T-helper 1 cell treated with Interleukin-12 subunit alpha and Interleukin-12 subunit beta and Interleukin-4 antibody, amounts not matched to agents 30 μg/mL and 1 μg/mL, for 36 hours (primary cell): ENCODE measurements at regions not wholly inside any gene's neighbourhood (a gene's known extent, or its start where the extent isn't known, plus 50 kb on each side); places are given as distances from the start of the nearest gene placed in this dataset.
"Not testable (repeated sequence)": the region's sequence is repeated elsewhere in the genome, so short reads cannot be mapped to it uniquely, and the experiment has no call there.

Experiments
- H3K27ac Mint-ChIP-seq: one replicate; pipeline ENCODE4 v1.8.0; 2021; ENCODE audit warnings: mild to moderate bottlenecking, mixed read lengths
- H3K27me3 Mint-ChIP-seq: one replicate; pipeline ENCODE4 v1.8.0; 2021; ENCODE audit warnings: low read depth, mixed read lengths
- H3K36me3 Mint-ChIP-seq: one replicate; pipeline ENCODE4 v1.8.0; 2021; ENCODE audit warnings: low read depth, mixed read lengths
- H3K4me1 Mint-ChIP-seq: one replicate; pipeline ENCODE4 v1.8.0; 2021; ENCODE audit warnings: low read depth, mixed read lengths
- H3K4me3 Mint-ChIP-seq: one replicate; pipeline ENCODE4 v1.8.0; 2021; ENCODE audit warnings: mild to moderate bottlenecking, moderate library complexity, mixed read lengths
- H3K9me3 Mint-ChIP-seq: one replicate; pipeline ENCODE4 v1.8.0; 2021; ENCODE audit warnings: mixed read lengths

DNA sequence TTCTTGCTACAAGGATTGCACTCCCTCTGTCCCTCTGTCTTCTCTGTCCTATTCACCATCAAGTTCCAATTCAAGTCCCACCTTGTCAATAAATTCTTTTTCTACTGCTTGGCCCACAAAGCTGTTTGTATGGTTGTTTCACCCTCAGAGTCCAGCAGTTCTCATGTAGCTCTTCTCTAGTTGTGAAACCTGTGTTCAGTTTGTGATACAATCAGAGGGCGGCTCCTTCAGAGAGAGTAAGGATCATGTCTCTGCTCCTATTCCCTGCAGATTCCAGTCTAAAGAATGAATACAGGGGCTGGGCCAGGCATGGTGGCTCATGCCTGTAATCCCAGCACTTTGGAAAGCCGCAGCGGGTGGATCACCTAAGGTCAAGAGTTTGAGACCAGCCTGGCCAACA lies 126.6 kb upstream of the BET1 start:
- H3K4me1 Mint-ChIP-seq, result no peaks in the 10 kb centered on the region
- no peak overlapping the region for H3K4me3 Mint-ChIP-seq
- H3K36me3 Mint-ChIP-seq, result no peaks in the 10 kb centered on the region
- no peaks in the 10 kb centered on the region for H3K9me3 Mint-ChIP-seq
- peaks cover 3% of the 10 kb centered on the region for H3K27me3 Mint-ChIP-seq
- no peak overlapping the region for H3K27ac Mint-ChIP-seq

DNA sequence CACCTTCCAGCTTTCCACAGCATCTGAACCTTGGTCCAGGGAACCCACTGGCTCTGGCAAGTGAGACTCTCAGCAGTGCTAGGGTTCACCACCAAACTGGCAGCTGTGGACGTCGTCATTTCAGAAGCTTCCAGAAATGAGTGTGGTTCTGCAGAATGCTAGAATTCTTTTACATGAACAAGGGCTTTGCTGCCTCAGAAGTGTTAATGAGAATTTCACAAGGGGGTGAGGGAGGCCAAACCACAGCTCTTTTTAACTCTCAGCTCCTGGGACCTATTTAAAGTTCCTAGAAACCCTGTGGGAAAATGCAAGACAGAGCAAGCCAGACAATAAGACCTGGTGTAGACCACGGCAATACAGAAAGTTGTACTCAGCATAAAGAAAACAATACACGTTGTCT lies 129.3 kb upstream of the BET1 start:
- Mint-ChIP-seq H3K36me3 (no peaks in the 10 kb centered on the region), H3K27ac (no peak overlapping the region), H3K9me3 (no peaks in the 10 kb centered on the region)

DNA sequence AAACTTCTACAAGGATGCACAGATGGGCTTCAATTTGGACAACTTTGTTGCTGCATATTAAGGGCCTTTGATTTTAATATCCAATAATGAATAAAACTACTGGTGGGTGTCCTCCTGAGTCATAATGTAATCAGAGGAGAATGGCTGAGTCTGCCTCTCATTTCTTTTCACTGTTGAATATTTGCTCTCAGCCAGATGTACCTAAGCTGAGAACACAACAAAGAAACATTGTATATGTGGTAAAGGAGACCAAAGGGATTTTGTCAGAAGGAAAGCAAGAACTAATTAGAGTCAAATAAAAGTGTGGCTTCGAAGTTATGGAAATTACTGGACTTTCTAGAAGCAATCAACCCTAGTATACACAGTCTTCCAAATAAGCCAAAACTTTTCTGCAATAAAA lies 131.0 kb upstream of the BET1 start:
- Mint-ChIP-seq H3K27ac (no peak overlapping the region), H3K4me1 (no peaks in the 10 kb centered on the region), H3K9me3 (no peaks in the 10 kb centered on the region), H3K27me3 (peaks cover 7% of the 10 kb centered on the region), H3K36me3 (no peaks in the 10 kb centered on the region), H3K4me3 (no peak overlapping the region)

More for the DNA sequence above, 129.3 kb upstream of the BET1 start:
- H3K4me1 Mint-ChIP-seq, result no peaks in the 10 kb centered on the region
- no peak overlapping the region for H3K4me3 Mint-ChIP-seq
- peaks cover 10% of the 10 kb centered on the region for H3K27me3 Mint-ChIP-seq

DNA sequence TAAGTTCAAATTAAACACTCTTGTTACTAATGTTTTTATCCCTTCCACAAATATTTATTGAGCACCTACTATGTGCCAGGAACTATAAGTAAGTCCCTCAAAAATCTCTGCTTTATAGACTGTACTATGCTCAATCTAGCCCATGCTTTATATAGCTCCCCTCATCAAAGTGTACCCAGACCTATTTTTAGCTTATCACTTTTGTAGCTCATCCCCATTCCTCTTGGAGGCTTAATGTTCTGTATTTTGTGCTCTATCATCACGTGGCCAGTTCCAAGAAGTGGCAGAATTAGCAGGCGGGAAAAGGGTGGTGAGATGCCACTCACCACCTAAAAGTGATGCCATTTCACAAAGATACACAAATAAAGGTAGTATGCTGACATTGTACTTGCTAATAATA lies 138.1 kb upstream of the BET1 start:
- H3K27me3 Mint-ChIP-seq, result peaks cover 4% of the 10 kb centered on the region
- no peak overlapping the region for H3K27ac Mint-ChIP-seq
- no peaks in the 10 kb centered on the region for H3K36me3 Mint-ChIP-seq
- H3K9me3 Mint-ChIP-seq, result no peaks in the 10 kb centered on the region
- H3K4me3 Mint-ChIP-seq, result no peak overlapping the region
- H3K4me1 Mint-ChIP-seq, result no peaks in the 10 kb centered on the region

DNA sequence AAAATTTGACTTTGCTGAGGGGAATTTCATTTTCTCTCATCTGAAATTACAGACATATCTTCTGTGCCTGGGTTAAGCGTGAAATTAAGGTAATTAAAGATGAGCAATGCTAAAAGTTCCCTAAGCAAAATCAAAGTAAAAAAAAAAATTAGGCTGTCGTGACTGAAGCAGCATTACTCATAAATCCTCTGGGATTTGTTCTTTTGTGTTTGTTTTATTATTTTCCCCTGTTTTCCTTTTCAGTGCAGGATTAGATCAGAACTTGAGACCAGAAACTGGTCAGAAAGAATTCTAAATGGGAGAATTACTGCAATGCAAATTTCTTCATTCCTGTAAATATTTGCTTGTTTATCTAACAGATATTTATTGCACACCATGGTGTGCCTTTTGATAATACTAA lies 141.4 kb upstream of the BET1 start:
- H3K4me1 Mint-ChIP-seq, result no peaks in the 10 kb centered on the region

DNA sequence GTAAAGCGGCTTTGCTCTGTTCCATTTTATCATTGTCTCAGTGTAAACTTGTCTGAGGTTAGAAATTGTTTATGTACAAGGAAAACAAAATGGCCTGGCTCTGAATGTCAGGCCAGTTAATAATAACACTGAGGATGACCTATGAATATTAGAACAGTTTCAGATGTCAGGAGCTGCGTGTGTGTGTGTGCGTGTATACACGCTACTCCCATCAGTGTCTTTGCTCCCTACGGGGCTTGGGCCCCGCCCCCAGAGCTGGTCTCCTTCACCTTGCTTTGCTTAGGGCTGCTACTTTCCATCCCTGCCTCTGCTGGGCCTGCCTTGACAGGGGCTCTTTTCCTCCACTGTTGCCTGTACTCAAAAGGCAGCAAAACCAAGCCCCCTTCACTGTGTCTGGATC lies 142.3 kb upstream of the BET1 start:
- Mint-ChIP-seq H3K4me1 (no peaks in the 10 kb centered on the region), H3K27me3 (peaks cover 8% of the 10 kb centered on the region), H3K9me3 (no peaks in the 10 kb centered on the region), H3K4me3 (no peak overlapping the region), H3K27ac (no peak overlapping the region), H3K36me3 (no peaks in the 10 kb centered on the region)

More for the DNA sequence above, 141.4 kb upstream of the BET1 start:
- Mint-ChIP-seq H3K36me3 (no peaks in the 10 kb centered on the region), H3K27ac (no peak overlapping the region), H3K4me3 (no peak overlapping the region), H3K9me3 (no peaks in the 10 kb centered on the region), H3K27me3 (peaks cover 8% of the 10 kb centered on the region)

DNA sequence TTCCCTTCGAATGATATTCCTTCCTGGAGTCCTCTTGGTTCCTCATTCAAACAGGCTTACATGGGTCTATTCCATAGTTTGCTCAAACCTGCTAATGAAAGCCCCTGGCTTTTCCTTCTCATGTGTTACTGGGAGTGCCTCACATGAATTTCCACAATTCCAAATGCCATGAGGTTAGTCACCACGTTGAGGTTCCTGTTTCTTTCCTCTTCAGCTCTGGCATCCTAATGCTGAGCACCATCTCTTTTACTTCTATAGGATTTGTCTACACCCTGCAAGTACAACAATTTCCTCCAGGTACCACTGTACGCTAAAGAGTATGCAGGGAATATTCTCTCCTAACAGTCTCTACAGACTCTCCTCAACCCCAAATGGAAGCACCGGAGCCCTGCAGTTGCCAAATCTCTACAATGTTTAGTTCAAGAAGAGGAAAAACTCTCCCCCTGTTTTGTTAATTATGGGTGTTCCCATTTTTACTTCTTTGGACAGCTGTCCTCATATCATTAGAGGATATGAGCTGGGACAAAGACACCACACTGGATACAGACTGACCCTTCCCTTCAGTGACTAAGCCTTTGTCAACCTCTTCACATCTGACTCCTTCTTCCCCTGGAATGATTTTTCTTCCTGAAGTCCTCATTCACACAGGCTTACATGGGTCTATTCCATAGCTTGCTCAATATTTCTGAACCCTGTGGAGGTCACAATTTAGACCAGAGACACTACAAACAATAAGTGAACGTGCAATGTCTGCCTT lies 145.8 kb upstream of the BET1 start:
- Mint-ChIP-seq H3K27ac (no peak overlapping the region), H3K4me3 (no peak overlapping the region)

DNA sequence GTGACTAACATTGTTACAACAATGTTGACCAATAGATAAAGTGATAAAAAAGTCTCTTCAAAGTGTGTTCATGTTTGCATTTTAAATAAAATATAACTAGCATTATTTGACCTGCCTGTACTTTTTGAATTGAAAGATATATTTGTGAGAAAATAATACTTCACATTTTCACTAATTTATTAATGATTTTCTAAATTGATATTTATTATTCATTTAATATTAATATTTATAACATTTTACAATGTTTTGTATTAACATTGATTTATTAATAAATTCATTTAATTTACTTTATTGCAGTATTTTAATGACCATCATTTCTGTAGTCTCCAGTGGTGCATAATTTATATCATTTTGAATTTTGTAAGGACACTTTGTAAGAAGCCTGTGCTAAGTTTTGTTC lies 150.0 kb upstream of the BET1 start:
- no peaks in the 10 kb centered on the region for H3K9me3 Mint-ChIP-seq

More for the DNA sequence above, 145.8 kb upstream of the BET1 start:
- Mint-ChIP-seq H3K27me3 (peaks cover 8% of the 10 kb centered on the region), H3K36me3 (no peaks in the 10 kb centered on the region), H3K9me3 (no peaks in the 10 kb centered on the region), H3K4me1 (no peaks in the 10 kb centered on the region)

DNA sequence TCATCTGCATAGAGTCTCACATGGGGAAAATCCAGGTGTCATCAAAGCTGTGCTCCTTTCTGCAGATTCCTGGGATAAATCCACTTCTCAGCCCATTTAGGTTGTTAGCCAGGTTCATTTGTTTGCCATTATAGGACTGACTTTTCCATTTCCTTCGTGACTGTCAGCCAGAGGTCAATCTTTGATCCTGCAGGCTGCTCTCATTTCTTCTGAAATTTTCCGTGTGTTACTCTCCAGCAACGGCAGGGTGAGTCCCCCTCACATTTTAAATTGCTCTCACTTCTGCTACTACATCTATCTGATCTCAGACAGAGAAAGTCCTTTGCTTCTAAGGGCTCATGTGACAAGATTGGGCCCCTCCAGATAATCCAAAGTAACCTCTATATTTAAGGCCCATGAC lies 150.7 kb upstream of the BET1 start:
- H3K4me1 Mint-ChIP-seq, result no peaks in the 10 kb centered on the region
- H3K9me3 Mint-ChIP-seq, result no peaks in the 10 kb centered on the region
- no peaks in the 10 kb centered on the region for H3K36me3 Mint-ChIP-seq
- no peak overlapping the region for H3K4me3 Mint-ChIP-seq
- H3K27ac Mint-ChIP-seq, result no peak overlapping the region
- peaks cover 6% of the 10 kb centered on the region for H3K27me3 Mint-ChIP-seq

More for the DNA sequence above, 150.0 kb upstream of the BET1 start:
- H3K36me3 Mint-ChIP-seq, result no peaks in the 10 kb centered on the region
- H3K4me3 Mint-ChIP-seq, result no peak overlapping the region
- H3K4me1 Mint-ChIP-seq, result no peaks in the 10 kb centered on the region
- H3K27ac Mint-ChIP-seq, result no peak overlapping the region
- peaks cover 10% of the 10 kb centered on the region for H3K27me3 Mint-ChIP-seq

DNA sequence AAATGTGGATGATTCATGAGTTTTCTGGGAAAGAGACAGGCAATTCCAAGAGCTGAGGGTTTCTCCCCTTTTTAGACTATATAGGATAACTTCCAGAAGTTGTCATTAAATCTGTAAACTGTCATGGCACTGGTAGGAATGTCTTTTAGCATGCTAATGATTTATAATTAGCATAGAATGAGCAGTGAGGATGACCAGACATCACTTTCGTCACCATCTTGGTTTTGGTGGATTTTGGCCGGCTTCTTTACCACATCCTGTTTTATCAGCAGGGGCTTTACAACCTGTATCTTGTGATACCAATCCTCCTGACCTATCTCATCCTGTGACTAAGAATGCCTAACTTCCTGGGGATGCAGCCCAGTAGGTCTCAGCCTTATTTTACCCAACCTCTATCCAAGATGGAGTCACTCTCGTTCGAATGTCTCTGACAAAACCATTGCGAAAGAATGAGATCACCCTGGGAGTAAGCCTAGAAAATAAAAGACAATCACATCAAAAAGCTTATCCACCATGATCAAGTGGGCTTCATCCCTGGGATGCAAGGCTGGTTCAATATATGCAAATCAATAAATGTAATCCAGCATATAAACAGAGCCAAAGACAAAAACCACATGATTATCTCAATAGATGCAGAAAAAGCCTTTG lies 153.6 kb upstream of the BET1 start:
- not testable (repeated sequence) for H3K36me3 Mint-ChIP-seq, H3K27me3 Mint-ChIP-seq, H3K27ac Mint-ChIP-seq, H3K9me3 Mint-ChIP-seq, H3K4me1 Mint-ChIP-seq, H3K4me3 Mint-ChIP-seq

DNA sequence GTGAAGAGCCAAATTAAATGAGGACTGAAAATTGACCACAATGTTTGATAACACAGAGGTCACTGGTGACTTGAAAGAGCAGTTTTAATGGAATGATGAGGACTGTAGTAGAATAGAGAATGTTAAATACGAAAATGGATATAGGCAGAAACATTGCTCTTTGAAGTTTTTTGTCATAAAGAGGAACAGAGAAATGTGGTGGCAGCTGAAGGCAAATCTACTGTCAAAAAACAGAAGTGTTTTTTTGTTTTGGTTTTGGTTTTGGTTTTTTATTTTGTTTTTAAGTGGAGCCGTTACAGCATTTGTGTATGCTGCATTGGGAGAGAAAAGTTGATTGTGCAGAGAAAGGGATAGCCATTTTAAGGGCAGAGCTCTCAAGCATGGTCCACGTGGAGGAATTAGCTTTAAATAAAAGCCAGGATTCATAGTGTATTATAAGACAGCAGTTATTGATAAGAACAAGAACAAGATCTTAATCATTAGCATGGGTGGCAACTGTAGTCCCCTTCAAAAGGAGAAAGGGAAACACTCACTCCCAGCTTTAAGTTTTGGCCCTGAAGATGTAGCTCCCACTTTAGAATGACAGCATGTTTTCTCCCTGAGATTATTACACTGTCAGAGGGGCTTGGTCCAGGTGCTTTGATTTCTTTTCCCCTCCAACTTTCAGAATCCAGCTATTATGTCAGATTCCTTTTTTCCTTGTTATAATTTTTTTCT lies 156.7 kb upstream of the BET1 start:
- Mint-ChIP-seq H3K27ac (peak overlapping the region; percentile 0), H3K4me1 (peaks cover 9% of the 10 kb centered on the region), H3K9me3 (no peaks in the 10 kb centered on the region), H3K4me3 (peak overlapping the region; percentile 64), H3K27me3 (peaks cover 4% of the 10 kb centered on the region), H3K36me3 (no peaks in the 10 kb centered on the region)

DNA sequence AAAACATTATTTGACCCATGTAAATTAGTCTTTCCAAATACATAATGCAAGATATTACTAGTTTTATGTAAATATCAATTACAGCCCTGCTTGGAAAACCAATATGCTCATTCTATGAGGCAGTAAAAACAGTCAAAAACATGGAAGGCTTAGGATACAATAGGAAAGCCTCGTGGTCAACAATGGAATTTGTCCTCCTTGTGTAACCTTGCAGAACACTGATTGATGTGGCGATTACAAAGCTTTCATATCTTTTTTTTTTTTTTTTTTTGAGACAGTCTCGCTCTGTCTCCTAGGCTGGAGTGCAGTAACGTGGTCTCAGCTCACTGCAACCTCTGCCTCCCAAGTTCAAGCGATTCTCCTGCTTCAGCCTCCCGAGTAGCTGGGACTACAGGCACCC lies 157.3 kb upstream of the BET1 start:
- Mint-ChIP-seq H3K27me3 (peaks cover 4% of the 10 kb centered on the region), H3K36me3 (no peaks in the 10 kb centered on the region), H3K4me3 (no peak overlapping the region), H3K27ac (no peak overlapping the region), H3K9me3 (no peaks in the 10 kb centered on the region), H3K4me1 (peaks cover 9% of the 10 kb centered on the region)

DNA sequence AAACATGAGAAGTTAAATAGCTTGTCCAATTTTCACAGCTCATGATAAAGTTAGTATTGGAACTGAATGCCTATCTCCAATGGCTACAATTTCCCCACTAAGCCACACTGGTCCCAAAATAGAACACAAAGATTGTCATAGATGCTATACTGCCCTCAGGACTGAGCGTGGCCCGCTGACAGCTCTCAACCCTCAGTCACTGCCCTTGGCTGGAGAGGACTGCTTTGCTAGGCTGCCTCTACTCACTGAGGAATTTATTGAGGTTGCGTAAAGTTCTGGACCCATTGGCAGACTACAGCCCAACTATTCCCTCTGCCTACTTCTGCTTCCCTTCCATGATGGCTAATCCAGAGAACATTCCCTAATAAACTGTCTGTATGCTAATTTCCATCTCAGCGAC lies 165.5 kb upstream of the BET1 start:
- Mint-ChIP-seq H3K4me1 (peaks cover 3% of the 10 kb centered on the region), H3K27ac (no peak overlapping the region), H3K36me3 (no peaks in the 10 kb centered on the region), H3K27me3 (peaks cover 4% of the 10 kb centered on the region), H3K4me3 (no peak overlapping the region), H3K9me3 (no peaks in the 10 kb centered on the region)

DNA sequence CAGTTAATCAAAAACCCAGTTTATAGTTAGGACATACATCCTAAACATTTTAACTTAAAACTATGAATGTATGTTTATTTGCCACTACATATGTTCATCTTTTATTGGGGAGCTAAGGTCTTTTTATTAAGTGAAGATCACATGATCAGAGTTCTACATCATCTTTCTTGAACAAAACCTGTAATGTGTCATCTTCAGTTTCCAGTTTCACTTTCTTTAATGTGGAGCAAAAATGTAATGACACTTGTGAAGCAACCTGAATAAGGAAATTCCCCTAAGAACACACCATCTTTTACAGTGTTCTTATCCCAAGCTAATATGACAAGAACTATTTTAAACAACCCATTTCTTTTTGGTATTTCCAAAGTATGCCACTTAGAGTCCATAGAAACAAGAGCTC lies 166.7 kb upstream of the BET1 start:
- Mint-ChIP-seq H3K4me1 (peaks cover 3% of the 10 kb centered on the region), H3K4me3 (no peak overlapping the region), H3K36me3 (no peaks in the 10 kb centered on the region), H3K9me3 (no peaks in the 10 kb centered on the region), H3K27ac (no peak overlapping the region), H3K27me3 (no peaks in the 10 kb centered on the region)

DNA sequence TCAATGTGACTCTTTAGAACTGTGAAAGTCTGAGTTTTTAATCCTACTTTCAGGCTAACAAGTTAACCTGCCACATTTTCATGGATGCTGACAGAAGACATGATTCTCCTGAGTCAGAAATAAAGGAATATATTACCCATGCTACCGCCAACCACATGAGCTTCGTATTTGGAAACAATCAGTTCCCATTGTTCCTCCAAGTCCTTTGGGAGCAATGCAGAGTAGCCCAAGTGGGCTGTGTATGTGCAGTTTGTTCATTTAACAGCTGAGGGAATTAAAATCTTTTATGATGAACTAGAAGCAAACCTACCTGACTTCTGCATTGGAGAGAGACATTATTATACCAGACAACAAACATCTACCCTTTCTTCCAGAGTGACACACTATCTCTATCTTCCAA lies 169.3 kb upstream of the BET1 start:
- no peaks in the 10 kb centered on the region for H3K27me3 Mint-ChIP-seq

More for the DNA sequence above, 169.3 kb upstream of the BET1 start:
- no peak overlapping the region for H3K27ac Mint-ChIP-seq
- H3K4me3 Mint-ChIP-seq, result no peak overlapping the region
- no peaks in the 10 kb centered on the region for H3K9me3 Mint-ChIP-seq
- H3K36me3 Mint-ChIP-seq, result no peaks in the 10 kb centered on the region
- H3K4me1 Mint-ChIP-seq, result peaks cover 3% of the 10 kb centered on the region
